Transverse colon (tissue), 4 donors: ENCODE measurements at regions not wholly inside any gene's neighbourhood (a gene's known extent, or its start where the extent isn't known, plus 50 kb on each side); places are given as distances from the start of the nearest gene placed in this dataset.

ENCODE experiments used
- DNase-seq: peaks from one replicate; pipeline ENCODE4 v3.0.0-alpha.2; 2019
- H3K27ac ChIP-seq, 4 donors: fragments of 200-600 bp; sonication (generic); 2 replicates each; pipeline ENCODE4 v1.5.1; 2016 to 2018; ENCODE audit warnings: inconsistent platforms in 4 of 4
- H3K27me3 ChIP-seq: fragments of 200-600 bp; sonication (generic); 2 replicates; pipeline ENCODE4 v1.5.1; 2017; ENCODE audit warnings: inconsistent platforms
- H3K36me3 ChIP-seq, 4 donors: fragments of 200-600 bp; sonication (generic); 2 replicates each; pipeline ENCODE4 v1.5.1; 2017 to 2019; ENCODE audit warnings: inconsistent platforms in 4 of 4
- H3K4me1 ChIP-seq, 4 donors: fragments of 200-600 bp; sonication (generic); 2 replicates each; pipeline ENCODE4 v1.5.1; 2017 to 2020; ENCODE audit warnings: inconsistent platforms in 4 of 4
- H3K4me3 ChIP-seq, 4 donors: fragments of 200-600 bp; sonication (generic); 1 replicate in 1 of 4; 2 replicates in 3 of 4; pipeline versions ENCODE4 v1.5.1 to v1.6.1; 2017 to 2019; ENCODE audit warnings: inconsistent platforms in 4 of 4
- H3K9me3 ChIP-seq, 2 donors: fragments of 200-600 bp; sonication (generic); 2 replicates each; pipeline ENCODE4 v1.5.1; 2017 to 2019; ENCODE audit warnings: inconsistent platforms in 2 of 2
- CTCF ChIP-seq, 5 experiments: fragments of 200-600 bp in 3 of 5; fragments of 450-650 bp in 2 of 5; sonication (generic) in 3 of 5; IDR thresholded peaks; 1 replicate in 2 of 5; 2 replicates in 3 of 5; pipeline ENCODE4 v1.5.1; 2016 to 2017; ENCODE audit warnings: antibody characterized with exemption in 5 of 5, inconsistent platforms in 3 of 5, mild to moderate bottlenecking in 2 of 5, moderate library complexity in 1 of 5
- EP300 ChIP-seq: sonication (generic); formaldehyde crosslinking; IDR thresholded peaks from one replicate; pipeline ENCODE4 v1.6.1; 2017; ENCODE audit warnings: antibody characterized with exemption, low read depth
- POLR2A ChIP-seq: fragments of 450-650 bp; IDR thresholded peaks from one replicate; pipeline ENCODE4 v1.6.1; 2016; ENCODE audit warnings: antibody characterized with exemption, mild to moderate bottlenecking, moderate library complexity
- POLR2AphosphoS5 ChIP-seq, 3 donors: sonication (generic); formaldehyde crosslinking; IDR thresholded peaks; one replicate each; pipeline ENCODE4 v1.6.1; 2016; ENCODE audit warnings: antibody characterized with exemption in 3 of 3
- WGBS, 2 donors: methylation state at CpG; one replicate each; pipeline ENCODE4 v1.1.5; 2018; ENCODE audit warnings: low coverage in 1 of 2; 5-methylcytosine and 5-hydroxymethylcytosine counted together
- in situ Hi-C, 4 donors: fragments of 200-750 bp; cut with MboI; loops; one replicate each; pipeline versions ENCODE4 v1.15.0 to v1.15.1; 2017; ENCODE audit warnings: low sequenced_read_pairs in 3 of 4, low pct_ligation_motif_present in 1 of 4, low pct_unique_long_range_greater_than_20kb in 1 of 4
- intact Hi-C: fragments of 100-400 bp; cut with DNase I; formaldehyde crosslinking; loops from one replicate; pipeline ENCODE4 v1.15.1; 2023; ENCODE audit warnings: low total_unique reads

DNA sequence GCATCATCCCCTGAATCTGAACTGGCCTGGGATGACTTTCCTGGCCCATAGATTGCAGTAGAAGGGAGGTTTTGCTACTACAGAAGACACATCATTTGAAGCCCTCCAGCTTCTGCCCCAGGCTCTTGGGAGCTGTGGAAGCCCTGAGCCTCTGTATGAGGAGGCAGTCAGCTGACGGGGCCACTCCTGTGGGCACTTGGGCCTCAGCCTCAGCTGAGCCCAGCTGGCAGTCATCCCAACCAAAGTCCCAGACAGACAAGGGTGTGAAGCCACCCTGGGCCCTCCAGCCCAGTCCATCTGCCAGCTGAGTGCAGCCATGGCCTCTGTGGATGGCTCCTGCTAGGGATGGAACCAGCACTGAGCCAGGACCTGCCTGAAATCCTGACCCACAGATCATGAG, 502.3 kb upstream of the HS6ST1 start:
- H3K4me1 ChIP-seq = no peaks in the 10 kb centered on the region
- intact Hi-C loops = no loop called here
- no peaks in the 10 kb centered on the region for H3K9me3 ChIP-seq
- no peak for DNase-seq
- H3K4me3 ChIP-seq = no peak overlapping the region
- WGBS, 2 donors = no CpG with 5 or more reads among the region's 1 CpG
- H3K27me3 ChIP-seq = no peaks in the 10 kb centered on the region
- no peak overlapping the region for H3K27ac ChIP-seq
- in situ Hi-C loops = no loop called here
- H3K36me3 ChIP-seq = no peaks in the 10 kb centered on the region
- TF ChIP-seq POLR2AphosphoS5 (IDR thresholded peaks at IDR 0.05) = no peak
- no peak for TF ChIP-seq EP300
- no peak for TF ChIP-seq POLR2A
- TF ChIP-seq CTCF (IDR thresholded peaks at IDR 0.05) = no peak

DNA sequence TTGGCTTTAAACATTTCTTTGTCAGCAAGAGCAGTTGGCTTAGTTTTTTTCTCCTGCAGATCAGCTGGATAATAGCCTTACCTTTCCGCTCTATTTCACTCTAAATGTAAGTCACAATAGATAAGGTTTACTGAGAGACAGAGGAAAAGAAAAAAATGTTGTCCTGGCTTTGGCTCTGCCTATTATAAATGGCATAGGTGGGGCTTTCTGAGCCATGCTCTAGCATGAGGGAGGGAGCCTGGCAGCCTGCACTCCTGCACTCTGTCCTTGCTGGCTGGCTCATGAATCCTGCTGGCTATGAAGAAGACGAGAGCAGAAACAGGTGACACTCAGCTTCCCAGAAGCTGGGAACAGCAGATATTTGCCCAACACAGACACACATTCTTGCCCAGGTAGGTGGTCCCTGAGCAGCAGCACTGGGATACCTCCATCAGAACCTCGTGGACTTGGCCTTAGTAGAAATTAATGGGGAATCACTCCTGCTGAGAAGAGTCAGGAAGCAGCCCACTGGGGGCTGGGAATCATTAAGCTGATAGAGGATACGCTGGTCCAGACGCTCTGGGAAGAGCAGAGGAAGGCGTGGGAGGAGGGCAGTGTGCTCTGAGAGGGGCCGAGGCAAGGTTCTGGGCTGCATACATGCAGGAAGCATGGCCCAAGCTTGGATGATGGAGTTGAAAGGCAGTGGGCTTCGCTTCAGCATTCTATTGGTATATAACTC, 514.4 kb upstream of the HS6ST1 start:
- no peaks in the 10 kb centered on the region for H3K27me3 ChIP-seq
- DNase-seq = no peak
- 42 to 66% methylated on average over 5 to 8 of the region's 8 CpGs for WGBS, 2 donors
- TF ChIP-seq CTCF (IDR thresholded peaks at IDR 0.05) (no peak), EP300 (no peak), POLR2A (no peak), POLR2AphosphoS5 (IDR thresholded peaks at IDR 0.05) (no peak)
- no peak overlapping the region for H3K27ac ChIP-seq
- intact Hi-C loops = no loop called here
- in situ Hi-C loops = no loop called here
- H3K4me3 ChIP-seq = no peak overlapping the region
- no peaks in the 10 kb centered on the region for H3K4me1 ChIP-seq
- no peaks in the 10 kb centered on the region for H3K36me3 ChIP-seq
- H3K9me3 ChIP-seq = no peaks in the 10 kb centered on the region

DNA sequence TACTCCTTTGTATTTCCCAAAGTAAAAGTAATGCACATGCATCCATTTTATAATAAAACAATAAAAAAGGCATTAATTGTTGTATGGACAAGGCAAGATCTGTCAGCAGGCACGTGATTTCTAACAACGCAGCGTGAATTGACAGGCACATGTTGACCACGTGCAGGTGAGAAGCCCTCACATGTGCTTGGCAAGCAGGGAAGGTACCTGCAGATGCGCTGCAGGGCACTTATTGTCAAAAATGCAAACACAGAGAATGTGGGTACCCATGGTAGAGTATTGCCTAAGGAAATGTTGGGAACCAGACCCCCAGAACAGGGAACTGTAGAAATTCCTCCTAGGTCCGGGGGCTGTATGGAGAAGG, 515.0 kb upstream of the HS6ST1 start:
- whole genome bisulfite sequencing, 2 donors = 73 to 82% methylated on average over 3 to 6 of the region's 6 CpGs
- H3K27me3 ChIP-seq = no peaks in the 10 kb centered on the region
- intact Hi-C loops = no loop called here
- H3K4me3 ChIP-seq = no peak overlapping the region
- H3K36me3 ChIP-seq = no peaks in the 10 kb centered on the region
- in situ Hi-C loops = no loop called here
- TF ChIP-seq POLR2AphosphoS5 (IDR thresholded peaks at IDR 0.05) (no peak), EP300 (no peak), POLR2A (no peak), CTCF (IDR thresholded peaks at IDR 0.05) (no peak)
- no peak overlapping the region for H3K27ac ChIP-seq
- H3K9me3 ChIP-seq = no peaks in the 10 kb centered on the region
- H3K4me1 ChIP-seq = no peaks in the 10 kb centered on the region
- no peak for DNase-seq

- intact Hi-C loops = no loop called here
- WGBS, 2 donors = 63 to 70% methylated on average over 6 to 8 of the region's 8 CpGs
Measured at GRCh38 chr2:128834207-128834879, 515.7 kb upstream of the HS6ST1 start.

More at GRCh38 chr2:128834207-128834879, 515.7 kb upstream of the HS6ST1 start:
- DNase-seq = no peak
- Histone ChIP-seq H3K27me3 (no peaks in the 10 kb centered on the region), H3K36me3 (no peaks in the 10 kb centered on the region), H3K4me3 (no peak overlapping the region), H3K27ac (no peak overlapping the region), H3K4me1 (no peaks in the 10 kb centered on the region), H3K9me3 (no peaks in the 10 kb centered on the region)
- TF ChIP-seq CTCF (IDR thresholded peaks at IDR 0.05) = no peak
- no peak for TF ChIP-seq POLR2AphosphoS5 (IDR thresholded peaks at IDR 0.05)
- no peak for TF ChIP-seq POLR2A
- TF ChIP-seq EP300 = no peak
- in situ Hi-C loops = no loop called here
